Heart left ventricle (tissue), 16 donors: ENCODE measurements at regions not wholly inside any gene's neighbourhood (a gene's known extent, or its start where the extent isn't known, plus 50 kb on each side); places are given as distances from the start of the nearest gene placed in this dataset.

ENCODE experiments used
- ATAC-seq, 4 donors: fragments of 200-7000 bp; cut with Tn5 transposase; one replicate each; pipeline ENCODE4 v1.9.1; 2020 to 2022; ENCODE audit warnings: moderate library complexity in 4 of 4, mild to moderate bottlenecking in 3 of 4, moderate number of reproducible peaks in 1 of 4
- DNase-seq, 5 donors: peaks; one replicate each; pipeline ENCODE4 v3.0.0-alpha.2; 2020
- H3K27ac ChIP-seq, 12 donors: fragments of 200-600 bp; sonication (generic) in 4 of 12; one replicate each; pipeline versions ENCODE4 v1.5.0 to v1.8.0; 2016 to 2022; ENCODE audit warnings: mild to moderate bottlenecking in 2 of 12
- H3K27me3 ChIP-seq, 9 donors: fragments of 200-600 bp; sonication (generic) in 2 of 9; one replicate each; pipeline versions ENCODE4 v1.5.1 to v1.8.0; 2016 to 2022; ENCODE audit warnings: mild to moderate bottlenecking in 3 of 9
- H3K36me3 ChIP-seq, 9 donors: fragments of 200-600 bp; sonication (generic) in 2 of 9; one replicate each; pipeline versions ENCODE4 v1.5.0 to v1.8.0; 2018 to 2022; ENCODE audit warnings: mild to moderate bottlenecking in 2 of 9
- H3K4me1 ChIP-seq, 12 donors: fragments of 200-600 bp; sonication (generic) in 4 of 12; one replicate each; pipeline versions ENCODE4 v1.5.0 to v1.8.0; 2016 to 2022; ENCODE audit warnings: mild to moderate bottlenecking in 3 of 12
- H3K4me3 ChIP-seq, 12 donors: fragments of 200-600 bp; sonication (generic) in 4 of 12; one replicate each; pipeline versions ENCODE4 v1.5.0 to v1.8.0; 2017 to 2022; ENCODE audit warnings: mild to moderate bottlenecking in 9 of 12, moderate library complexity in 4 of 12
- H3K9me3 ChIP-seq, 12 donors: fragments of 200-600 bp; sonication (generic) in 4 of 12; one replicate each; pipeline versions ENCODE4 v1.5.0 to v1.8.0; 2016 to 2022; ENCODE audit warnings: mild to moderate bottlenecking in 1 of 12
- POLR2A ChIP-seq, 2 donors: fragments of 450-650 bp; IDR thresholded peaks; one replicate each; pipeline ENCODE4 v1.6.1; 2017; ENCODE audit warnings: antibody characterized with exemption in 2 of 2, mild to moderate bottlenecking in 2 of 2, moderate library complexity in 2 of 2
- WGBS, 4 donors: extraction: QIAGEN DNeasy Blood & Tissue Kit in 2 of 4; methylation state at CpG; one replicate each; pipeline versions ENCODE4 v1.1.5 to v1.1.7; 2013 to 2018; 5-methylcytosine and 5-hydroxymethylcytosine counted together
- intact Hi-C, 10 donors: fragments of 100-400 bp; cut with DNase I; formaldehyde crosslinking; loops; one replicate each; pipeline versions ENCODE4 v1.11.1 to v1.14.2; 2022
- TF ChIP-seq, protein P1 (sequence below), 12 donors: fragments of 200-600 bp; sonication (generic) in 4 of 12; IDR thresholded peaks; one replicate each; pipeline versions ENCODE4 v1.5.0 to v1.8.0; 2018 to 2022; ENCODE audit warnings: antibody characterized with exemption in 12 of 12, mild to moderate bottlenecking in 5 of 12
- donor health status: ischemic (EF 13 %, LVEDD 7.1; RV severe dilation, severe dysfunction).
- donor health status: healthy with polysubstance abuse.
- donor health status: DM: no; HTN: yes; CAD: no.
- donor health status: DM: no; HTN: no; CAD: no.
- donor health status: ischemic (EF 25% LVEDD 6.9; RV normal size, moderate dysfunction).
- donor health status: ischemic (EF 25% LVEDD 5.7; RV mildly dilated, moderate dysfunction).
- donor health status: healthy.
- donor health status: DM: yes; HTN: yes; CAD: no.
- donor health status: ischemic (EF 35%, LVEDD 5.7; RV mildly dilated, moderate dysfunction).
- donor health status: nonischemic (EF 11% LVEDD 7.7; RV severe dilation, severe dysfunction).
- donor health status: DM: yes; HTN: yes; CAD: no.
- donor health status: PGD.
- donor health status: ischemic (EF 29% LVEDD 5.4; RV normal size, mild dysfunction).
- donor health status: nonischemic (EF 23%, LVEDD 6.1; RV moderate dilation, normal function).

DNA sequence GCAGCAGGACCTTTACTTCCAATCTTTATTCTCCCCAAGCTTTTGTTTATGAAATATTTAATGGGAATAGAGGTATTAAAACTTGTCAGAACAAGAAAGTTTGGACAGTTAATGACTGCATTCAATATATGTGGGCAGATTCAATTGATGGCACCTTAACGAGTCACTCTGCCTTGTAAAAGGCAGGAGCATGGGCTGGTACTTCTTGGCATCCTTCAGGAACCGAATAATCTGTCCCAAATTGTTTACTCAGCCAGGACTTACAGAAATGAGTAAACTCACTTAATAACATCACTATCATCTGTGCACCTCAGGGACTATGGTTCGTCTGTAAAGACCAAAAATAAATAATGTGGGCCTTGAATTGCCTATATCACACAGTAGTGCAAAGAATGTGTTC lies 1280.3 kb upstream of the TMEFF2 start:
- TF ChIP-seq POLR2A (IDR thresholded peaks at IDR 0.05): no peak
- TF ChIP-seq, protein P1, sequence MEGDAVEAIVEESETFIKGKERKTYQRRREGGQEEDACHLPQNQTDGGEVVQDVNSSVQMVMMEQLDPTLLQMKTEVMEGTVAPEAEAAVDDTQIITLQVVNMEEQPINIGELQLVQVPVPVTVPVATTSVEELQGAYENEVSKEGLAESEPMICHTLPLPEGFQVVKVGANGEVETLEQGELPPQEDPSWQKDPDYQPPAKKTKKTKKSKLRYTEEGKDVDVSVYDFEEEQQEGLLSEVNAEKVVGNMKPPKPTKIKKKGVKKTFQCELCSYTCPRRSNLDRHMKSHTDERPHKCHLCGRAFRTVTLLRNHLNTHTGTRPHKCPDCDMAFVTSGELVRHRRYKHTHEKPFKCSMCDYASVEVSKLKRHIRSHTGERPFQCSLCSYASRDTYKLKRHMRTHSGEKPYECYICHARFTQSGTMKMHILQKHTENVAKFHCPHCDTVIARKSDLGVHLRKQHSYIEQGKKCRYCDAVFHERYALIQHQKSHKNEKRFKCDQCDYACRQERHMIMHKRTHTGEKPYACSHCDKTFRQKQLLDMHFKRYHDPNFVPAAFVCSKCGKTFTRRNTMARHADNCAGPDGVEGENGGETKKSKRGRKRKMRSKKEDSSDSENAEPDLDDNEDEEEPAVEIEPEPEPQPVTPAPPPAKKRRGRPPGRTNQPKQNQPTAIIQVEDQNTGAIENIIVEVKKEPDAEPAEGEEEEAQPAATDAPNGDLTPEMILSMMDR (IDR thresholded peaks at IDR 0.05): no peak
- Histone ChIP-seq H3K4me1 (no peaks in the 10 kb centered on the region), H3K27ac (no peak overlapping the region), H3K27me3 (no peaks in the 10 kb centered on the region), H3K36me3 (no peaks in the 10 kb centered on the region), H3K4me3 (no peak overlapping the region), H3K9me3 (peaks cover 0 to 11% (median 0%) of the 10 kb centered on the region in 12 donors)
- 61 to 74% (median 62%) methylated on average over 3 of the region's 3 CpGs for WGBS, 4 donors
- DNase-seq (no peak), ATAC-seq (no peak)
- intact Hi-C loops: no loop called here

DNA sequence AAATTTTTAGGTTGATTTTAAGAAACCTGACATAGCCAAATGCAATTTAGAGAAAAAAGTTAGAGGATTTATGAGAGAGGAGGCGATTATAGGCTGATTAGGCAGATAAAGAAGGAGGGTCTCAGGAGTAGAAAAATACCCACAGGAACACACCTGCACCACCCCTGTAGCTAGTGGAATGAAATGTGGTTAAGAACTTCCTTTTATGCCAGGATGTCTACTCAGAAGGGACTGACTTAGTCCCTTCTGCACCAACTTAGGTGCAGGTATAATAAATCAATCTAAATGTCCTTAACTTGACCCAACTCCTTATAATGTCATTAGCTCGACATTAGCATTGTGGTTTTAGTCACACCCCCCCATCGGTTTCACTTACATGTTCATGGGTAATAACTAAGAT lies 1274.5 kb upstream of the TMEFF2 start:
- peaks cover 0 to 11% (median 2%) of the 10 kb centered on the region in 12 donors for H3K9me3 ChIP-seq
- TF ChIP-seq, protein P1 (IDR thresholded peaks at IDR 0.05): no peak
- TF ChIP-seq POLR2A (IDR thresholded peaks at IDR 0.05): no peak
- H3K27ac ChIP-seq: no peak overlapping the region
- no peaks in the 10 kb centered on the region for H3K4me1 ChIP-seq
- no peak overlapping the region for H3K4me3 ChIP-seq
- ATAC-seq (no peak), DNase-seq (no peak)
- H3K27me3 ChIP-seq: no peaks in the 10 kb centered on the region
- H3K36me3 ChIP-seq: no peaks in the 10 kb centered on the region
- intact Hi-C loops: no loop called here
- 72 to 81% (median 76%) methylated on average over 3 of the region's 3 CpGs for WGBS, 4 donors

DNA sequence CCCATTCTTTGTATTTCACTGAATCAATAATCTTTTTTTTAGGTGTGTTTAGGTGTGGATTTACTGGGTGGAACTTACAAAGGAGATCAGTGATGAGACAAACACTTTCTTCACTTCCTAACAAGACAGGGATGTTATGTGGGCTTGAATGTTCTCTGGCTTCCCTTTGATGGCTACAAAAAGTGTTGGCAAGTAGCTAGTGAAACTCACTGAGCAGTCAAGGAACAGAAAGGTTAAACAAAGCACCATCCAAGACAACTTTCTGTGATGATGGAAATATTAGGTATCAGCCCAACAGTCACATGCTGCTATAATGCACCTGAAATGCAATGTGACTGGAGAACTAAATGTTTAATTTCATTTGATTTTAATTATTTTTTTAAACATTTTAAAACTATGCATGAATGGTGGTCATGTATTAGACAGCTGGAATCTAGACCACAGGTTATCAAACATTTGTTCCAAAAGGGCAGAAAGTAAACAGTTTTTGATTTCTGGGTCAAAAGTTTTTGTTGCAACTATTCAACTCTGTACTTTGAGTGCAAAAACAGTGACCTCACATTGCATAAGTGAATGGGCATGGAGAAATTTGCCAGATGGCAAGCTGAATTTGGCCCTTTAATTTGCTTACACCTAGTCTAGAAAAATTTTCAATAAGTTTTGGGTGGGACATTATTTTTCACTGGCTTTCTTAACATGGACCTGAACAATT lies 1272.7 kb upstream of the TMEFF2 start:
- no peak for DNase-seq
- no peak overlapping the region for H3K27ac ChIP-seq
- H3K9me3 ChIP-seq: peaks cover 0 to 10% (median 0%) of the 10 kb centered on the region in 12 donors
- no peaks in the 10 kb centered on the region for H3K4me1 ChIP-seq
- intact Hi-C loops: no loop called here
- no peak for TF ChIP-seq POLR2A (IDR thresholded peaks at IDR 0.05)
- TF ChIP-seq, protein P1 (IDR thresholded peaks at IDR 0.05): no peak
- no peaks in the 10 kb centered on the region for H3K27me3 ChIP-seq
- ATAC-seq: no peak
- H3K4me3 ChIP-seq: no peak overlapping the region
- H3K36me3 ChIP-seq: no peaks in the 10 kb centered on the region

DNA sequence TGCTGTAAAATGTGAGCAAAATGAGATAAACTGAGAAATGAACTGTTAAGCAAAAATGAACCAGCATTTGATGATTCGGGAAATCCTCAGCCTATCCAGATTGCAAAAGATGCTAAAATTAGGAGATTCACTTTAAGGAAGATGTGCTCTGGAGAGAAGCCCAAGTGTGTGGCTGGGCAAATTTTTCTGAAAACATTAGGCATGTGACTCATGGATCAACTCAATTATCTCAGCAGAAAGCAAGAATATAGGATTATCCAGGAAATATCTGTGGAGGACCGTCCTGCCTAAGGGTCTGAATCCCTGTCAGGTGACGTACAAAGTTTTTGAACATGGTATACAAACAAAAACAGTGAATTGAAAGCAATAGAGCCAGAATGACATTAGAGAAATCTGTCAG lies 1268.3 kb upstream of the TMEFF2 start:
- H3K27me3 ChIP-seq: no peaks in the 10 kb centered on the region
- intact Hi-C loops: no loop called here
- TF ChIP-seq, protein P1 (IDR thresholded peaks at IDR 0.05): no peak
- TF ChIP-seq POLR2A (IDR thresholded peaks at IDR 0.05): no peak
- H3K4me3 ChIP-seq: no peak overlapping the region
- DNase-seq (no peak), ATAC-seq (no peak)
- peaks cover 0 to 10% (median 0%) of the 10 kb centered on the region in 12 donors for H3K9me3 ChIP-seq
- no peaks in the 10 kb centered on the region for H3K4me1 ChIP-seq
- no peak overlapping the region for H3K27ac ChIP-seq
- no peaks in the 10 kb centered on the region for H3K36me3 ChIP-seq
- 81 to 84% (median 81%) methylated on average over 3 of the region's 3 CpGs for WGBS, 4 donors
